SK-N-SH (cell line): ENCODE measurements at regions not wholly inside any gene's neighbourhood (a gene's known extent, or its start where the extent isn't known, plus 50 kb on each side); places are given as distances from the start of the nearest gene placed in this dataset.

Experiments
- CTCF ChIA-PET: fragments of 300-600, 350-600 bp; formaldehyde crosslinking; extraction: SDS; loops from one replicate; lab custom pipeline; 2021; lab: Yijun Ruan, JAX
- POLR2A ChIA-PET: fragments of 350-600 bp; sonication (Branson Sonifier 250); formaldehyde crosslinking; extraction: SDS; loops from one replicate; lab custom pipeline; 2020; ENCODE audit warnings: antibody characterized with exemption, inconsistent platforms; lab: Yijun Ruan, JAX
- DNase-seq: peaks from one replicate; pipeline ENCODE4 v3.0.0; 2012
- H2AFZ ChIP-seq: fragments of 200-600 bp; sonication (generic); 2 replicates; pipeline ENCODE4 v1.8.1; 2016; ENCODE audit warnings: antibody characterized with exemption, mild to moderate bottlenecking, low read depth
- H3F3A ChIP-seq: fragments of 200-600 bp; sonication (generic); replicated peaks from 2 replicates; pipeline ENCODE3; 2016; ENCODE audit warnings: antibody characterized with exemption, mild to moderate bottlenecking; ENCODE audit not compliant: insufficient read depth
- H3K27ac ChIP-seq, 2 experiments: fragments of 200-500 bp in 1 of 2; fragments of 200-600 bp in 1 of 2; sonication (Bioruptor generic) in 1 of 2; sonication (generic), shearing (Covaris generic) in 1 of 2; 2 replicates each; pipeline versions ENCODE4 v1.5.1 to v1.6.1; 2014 to 2016; ENCODE audit warnings: low read depth in 2 of 2, inconsistent platforms in 1 of 2, low read length in 1 of 2, mild to moderate bottlenecking in 1 of 2, mixed read lengths in 1 of 2
- H3K27me3 ChIP-seq: fragments of 200-600 bp; sonication (generic), shearing (Covaris generic); 2 replicates; pipeline ENCODE4 v1.6.1; 2016; ENCODE audit warnings: mixed run types; ENCODE audit not compliant: insufficient read depth
- H3K36me3 ChIP-seq, 2 experiments: fragments of 200-500 bp in 1 of 2; fragments of 200-600 bp in 1 of 2; sonication (Bioruptor generic) in 1 of 2; sonication (generic) in 1 of 2; replicated peaks in 1 of 2; 2 replicates each; pipeline versions ENCODE3 to v1.5.1; 2014 to 2016; ENCODE audit warnings: low read length in 1 of 2, mild to moderate bottlenecking in 1 of 2; ENCODE audit not compliant: insufficient read depth in 2 of 2, control insufficient read depth in 1 of 2
- H3K4me1 ChIP-seq, 2 experiments: fragments of 200-500 bp in 1 of 2; fragments of 200-600 bp in 1 of 2; sonication (Bioruptor generic) in 1 of 2; sonication (generic), shearing (Covaris generic) in 1 of 2; 2 replicates each; pipeline versions ENCODE4 v1.5.1 to v1.6.1; 2014 to 2016; ENCODE audit warnings: low read depth in 1 of 2, low read length in 1 of 2, mixed run types in 1 of 2; ENCODE audit not compliant: insufficient read depth in 2 of 2, control insufficient read depth in 1 of 2
- H3K4me2 ChIP-seq: fragments of 200-600 bp; sonication (generic), shearing (Covaris generic); 2 replicates; pipeline ENCODE4 v1.6.1; 2017; ENCODE audit warnings: mixed run types
- H3K4me3 ChIP-seq, 2 experiments: fragments of 200-500 bp in 1 of 2; fragments of 200-600 bp in 1 of 2; sonication (Bioruptor generic) in 1 of 2; sonication (generic), shearing (Covaris generic) in 1 of 2; 2 replicates each; pipeline versions ENCODE4 v1.5.1 to v1.8.1; 2014 to 2016; ENCODE audit warnings: low read depth in 2 of 2, inconsistent platforms in 1 of 2, low read length in 1 of 2, mild to moderate bottlenecking in 1 of 2, mixed read lengths in 1 of 2, moderate library complexity in 1 of 2
- H3K79me2 ChIP-seq: fragments of 200-600 bp; sonication (generic); 2 replicates; pipeline ENCODE4 v1.8.1; 2017; ENCODE audit warnings: mild to moderate bottlenecking; ENCODE audit not compliant: insufficient read depth
- H3K9ac ChIP-seq: fragments of 200-600 bp; sonication (generic); 2 replicates; pipeline ENCODE4 v1.6.1; 2017; ENCODE audit warnings: mixed run types
- H3K9me2 ChIP-seq: fragments of 200-600 bp; sonication (generic); 2 replicates; pipeline ENCODE4 v1.6.1; 2017; ENCODE audit warnings: mixed run types
- H3K9me3 ChIP-seq: fragments of 200-600 bp; sonication (generic); 2 replicates; pipeline ENCODE4 v1.6.1; 2017; ENCODE audit warnings: mixed run types, mild to moderate bottlenecking, moderate library complexity
- H4K20me1 ChIP-seq: fragments of 200-600 bp; sonication (generic); 2 replicates; pipeline ENCODE4 v1.6.1; 2017; ENCODE audit warnings: mild to moderate bottlenecking, mixed run types; ENCODE audit not compliant: insufficient read depth
- CHD2 ChIP-seq: fragments of 150-350 bp; IDR thresholded peaks from 2 replicates; pipeline ENCODE4 v1.6.1; 2018; ENCODE audit warnings: low read length; ENCODE audit not compliant: partially characterized antibody
- CTCF ChIP-seq: fragments of 200-600 bp; sonication (generic); IDR thresholded peaks from 2 replicates; pipeline ENCODE4 v1.6.1; 2017; ENCODE audit warnings: antibody characterized with exemption, mild to moderate bottlenecking, moderate library complexity
- ELF1 ChIP-seq: IDR thresholded peaks from 2 replicates; pipeline ENCODE4 v1.4.0; 2012
- EZH2phosphoT487 ChIP-seq: fragments of 200-600 bp; sonication (generic); IDR thresholded peaks from 2 replicates; pipeline ENCODE4 v1.6.1; 2017; ENCODE audit warnings: low read depth, mixed run types, mild to moderate bottlenecking, antibody characterized with exemption, moderate library complexity, borderline replicate concordance
- FOXJ3 ChIP-seq: sonication (generic); formaldehyde crosslinking; IDR thresholded peaks from 2 replicates; pipeline ENCODE4 v1.5.1; 2020; ENCODE audit warnings: mild to moderate bottlenecking, missing genetic modification reagents
- FOXM1 ChIP-seq: IDR thresholded peaks from 2 replicates; pipeline ENCODE4 v1.4.0; 2012; ENCODE audit warnings: low read depth, mild to moderate bottlenecking
- GATA2 ChIP-seq: sonication (generic); formaldehyde crosslinking; IDR thresholded peaks from 2 replicates; pipeline ENCODE4 v1.5.0; 2020; ENCODE audit warnings: mild to moderate bottlenecking, missing genetic modification reagents
- MAX ChIP-seq: IDR thresholded peaks from 2 replicates; pipeline ENCODE4 v1.4.0; 2012; ENCODE audit warnings: low read depth
- NRF1 ChIP-seq: IDR thresholded peaks from 2 replicates; pipeline ENCODE4 v1.6.1; 2012; ENCODE audit warnings: low read depth, mild to moderate bottlenecking, low read length
- PBX3 ChIP-seq: IDR thresholded peaks from 2 replicates; pipeline ENCODE4; 2012
- RFX5 ChIP-seq: IDR thresholded peaks from 2 replicates; pipeline ENCODE4 v1.6.1; 2012; ENCODE audit warnings: mild to moderate bottlenecking, improper control_type of control experiment, low read length
- RXRA ChIP-seq: IDR thresholded peaks from 2 replicates; pipeline ENCODE4 v1.4.0; 2012; ENCODE audit warnings: low read depth, mild to moderate bottlenecking, borderline replicate concordance
- SIN3A ChIP-seq: IDR thresholded peaks from 2 replicates; pipeline ENCODE4 v1.6.1; 2012; ENCODE audit warnings: low read depth, mild to moderate bottlenecking, low read length, moderate library complexity, borderline replicate concordance
- TAF1 ChIP-seq: IDR thresholded peaks from 2 replicates; pipeline ENCODE4 v1.6.1; 2012; ENCODE audit warnings: low read depth, mild to moderate bottlenecking, low read length, moderate library complexity, borderline replicate concordance
- TCF12 ChIP-seq: IDR thresholded peaks from 2 replicates; pipeline ENCODE4 v1.4.0; 2012
- ZBTB33 ChIP-seq: IDR thresholded peaks from 2 replicates; pipeline ENCODE4 v1.4.0; 2012; ENCODE audit warnings: low read depth, borderline replicate concordance
- WGBS: methylation state at CpG from one replicate; pipeline ENCODE4 v1.1.6; 2017; ENCODE audit warnings: low lambda C conversion rate; 5-methylcytosine and 5-hydroxymethylcytosine counted together

- ChIA-PET CTCF (interaction anchor here (1.1 to 1.3 kb wide), 3 partner anchors 9 to 228 kb away, joined by 3 to 4 read pairs (median 4); no protein-coding TSS in a partner anchor), POLR2A (no interaction called here)
- WGBS, result 27% methylated on average over 13 of the region's 13 CpGs
- no peaks in the 10 kb centered on the region for H3K36me3 ChIP-seq
- H2AFZ ChIP-seq, result peak overlapping the region; percentile 64; the same call in 1 of the 2 replicates
- H3K4me3 ChIP-seq, result peak overlapping the region; percentile 49
- no peaks in the 10 kb centered on the region for H3K4me1 ChIP-seq
- no peaks in the 10 kb centered on the region for H3K9me3 ChIP-seq
- H3F3A ChIP-seq, result no peaks in the 10 kb centered on the region
- H3K9me2 ChIP-seq, result no peaks in the 10 kb centered on the region
- H3K4me2 ChIP-seq, result peak overlapping the region; percentile 60
- TF ChIP-seq ELF1 (0 out of 2 replicates have a peak, but pooled peaks have one; percentile 29), MAX (no peak)
- H3K27ac ChIP-seq, result peak overlapping the region in 1 of 2 experiments; percentile 41; a peak in 1 of 4 replicates
- no peaks in the 10 kb centered on the region for H4K20me1 ChIP-seq
- H3K27me3 ChIP-seq, result no peaks in the 10 kb centered on the region
- no peaks in the 10 kb centered on the region for H3K79me2 ChIP-seq
- H3K9ac ChIP-seq, result peak overlapping the region; percentile 11; the same call in 1 of the 2 replicates
- peak; percentile 44 for DNase-seq
Measured at GRCh38 chr6:28597924-28598722, 72.4 kb downstream of the GPX5 start.

GRCh38 chr6:28598757-28599686 lies 73.3 kb downstream of the GPX5 start:
- no peaks in the 10 kb centered on the region for H3K9me3 ChIP-seq
- WGBS, result 67% methylated on average over 6 of the region's 6 CpGs
- H3K27ac ChIP-seq, result no peak overlapping the region
- TF ChIP-seq EZH2phosphoT487 (no peak), GATA2 (CRISPR knock-in tag) (no peak), TAF1 (no peak), RFX5 (no peak), CTCF (no peak), CHD2 (no peak), NRF1 (no peak), TCF12 (no peak), FOXJ3 (CRISPR knock-in tag) (no peak), PBX3 (no peak), ZBTB33 (no peak), FOXM1 (no peak), SIN3A (no peak), RXRA (no peak)
- TF ChIP-seq, all 33 proteins: peak for 0
- H3K27me3 ChIP-seq, result no peaks in the 10 kb centered on the region
- no peaks in the 10 kb centered on the region for H3F3A ChIP-seq
- no peaks in the 10 kb centered on the region for H3K79me2 ChIP-seq
- no peak for DNase-seq
- H3K9ac ChIP-seq, result no peak overlapping the region
- H4K20me1 ChIP-seq, result no peaks in the 10 kb centered on the region
- ChIA-PET CTCF (interaction anchor here (1.2 kb wide), 1 partner anchor 8 kb away, joined by 4 read pairs; no protein-coding TSS in a partner anchor), POLR2A (no interaction called here)
- H3K36me3 ChIP-seq, result no peaks in the 10 kb centered on the region
- H3K4me3 ChIP-seq, result no peak overlapping the region
- no peaks in the 10 kb centered on the region for H3K4me1 ChIP-seq
- H2AFZ ChIP-seq, result no peak overlapping the region
- no peaks in the 10 kb centered on the region for H3K9me2 ChIP-seq
- H3K4me2 ChIP-seq, result no peak overlapping the region
